ENCODE measurements at regions not wholly inside any gene's neighbourhood (a gene's known extent, or its start where the extent isn't known, plus 50 kb on each side); places are given as distances from the start of the nearest gene placed in this dataset.
"Not testable (repeated sequence)": the region's sequence is repeated elsewhere in the genome, so short reads cannot be mapped to it uniquely, and the experiment has no call there.

- DNase-seq (ENCODE audit: low spot score) = no peak
- H3K27ac Mint-ChIP-seq (ENCODE audit: unreplicated experiment) = no peak overlapping the region
- peaks cover 6% of the 10 kb centered on the region for H3K27me3 Mint-ChIP-seq (ENCODE audit: unreplicated experiment)
- no peak for TF ChIP-seq CTCF (IDR thresholded peaks at IDR 0.05; ENCODE audit: unreplicated experiment)
- H3K9me3 Mint-ChIP-seq (ENCODE audit: unreplicated experiment) = no peaks in the 10 kb centered on the region
- peaks cover 5% of the 10 kb centered on the region for H3K4me1 Mint-ChIP-seq (ENCODE audit: unreplicated experiment)
- H3K36me3 Mint-ChIP-seq (ENCODE audit: low read depth, unreplicated experiment) = peaks cover 12% of the 10 kb centered on the region
- no peak overlapping the region for H3K4me3 Mint-ChIP-seq (ENCODE audit: unreplicated experiment)
Measured at GRCh38 chr15:66885281-66885915, 180.0 kb upstream of the SMAD3 start.

- no peak for TF ChIP-seq CTCF (IDR thresholded peaks at IDR 0.05; ENCODE audit: unreplicated experiment)
- Mint-ChIP-seq H3K36me3 (ENCODE audit: low read depth, unreplicated experiment) (peaks cover 12% of the 10 kb centered on the region), H3K9me3 (ENCODE audit: unreplicated experiment) (no peaks in the 10 kb centered on the region), H3K27ac (ENCODE audit: unreplicated experiment) (no peak overlapping the region), H3K4me3 (ENCODE audit: unreplicated experiment) (no peak overlapping the region), H3K4me1 (ENCODE audit: unreplicated experiment) (peaks cover 5% of the 10 kb centered on the region), H3K27me3 (ENCODE audit: unreplicated experiment) (peaks cover 6% of the 10 kb centered on the region)
- DNase-seq (ENCODE audit: low spot score) = no peak
Measured at GRCh38 chr15:66886241-66886675, 179.1 kb upstream of the SMAD3 start.

GRCh38 chr15:66886686-66887273 is 178.6 kb upstream of the SMAD3 start:
- no peak overlapping the region for H3K27ac Mint-ChIP-seq (ENCODE audit: unreplicated experiment)
- DNase-seq (ENCODE audit: low spot score) = no peak
- no peak overlapping the region for H3K4me3 Mint-ChIP-seq (ENCODE audit: unreplicated experiment)
- no peak for TF ChIP-seq CTCF (IDR thresholded peaks at IDR 0.05; ENCODE audit: unreplicated experiment)
- peaks cover 5% of the 10 kb centered on the region for H3K27me3 Mint-ChIP-seq (ENCODE audit: unreplicated experiment)
- peaks cover 5% of the 10 kb centered on the region for H3K4me1 Mint-ChIP-seq (ENCODE audit: unreplicated experiment)
- H3K36me3 Mint-ChIP-seq (ENCODE audit: low read depth, unreplicated experiment) = peaks cover 12% of the 10 kb centered on the region
- H3K9me3 Mint-ChIP-seq (ENCODE audit: unreplicated experiment) = no peaks in the 10 kb centered on the region

- H3K36me3 Mint-ChIP-seq (ENCODE audit: low read depth, unreplicated experiment) = peaks cover 12% of the 10 kb centered on the region
- H3K27ac Mint-ChIP-seq (ENCODE audit: unreplicated experiment); DNase-seq (ENCODE audit: low spot score); H3K27me3 Mint-ChIP-seq (ENCODE audit: unreplicated experiment); H3K9me3 Mint-ChIP-seq (ENCODE audit: unreplicated experiment); H3K4me3 Mint-ChIP-seq (ENCODE audit: unreplicated experiment); H3K4me1 Mint-ChIP-seq (ENCODE audit: unreplicated experiment): not testable (repeated sequence)
Measured at GRCh38 chr15:66889298-66889697, 176.1 kb upstream of the SMAD3 start.

GRCh38 chr15:66891776-66892175 is 173.6 kb upstream of the SMAD3 start:
- peaks cover 5% of the 10 kb centered on the region for H3K36me3 Mint-ChIP-seq (ENCODE audit: low read depth, unreplicated experiment)
- no peaks in the 10 kb centered on the region for H3K9me3 Mint-ChIP-seq (ENCODE audit: unreplicated experiment)
- no peak overlapping the region for H3K27ac Mint-ChIP-seq (ENCODE audit: unreplicated experiment)
- H3K4me3 Mint-ChIP-seq (ENCODE audit: unreplicated experiment) = no peak overlapping the region
- no peak for DNase-seq (ENCODE audit: low spot score)
- H3K27me3 Mint-ChIP-seq (ENCODE audit: unreplicated experiment) = peaks cover 6% of the 10 kb centered on the region
- TF ChIP-seq CTCF (IDR thresholded peaks at IDR 0.05; ENCODE audit: unreplicated experiment) = no peak
- H3K4me1 Mint-ChIP-seq (ENCODE audit: unreplicated experiment) = peaks cover 9% of the 10 kb centered on the region

All from endothelial cell (in vitro differentiated cells).